H9 (cell line): ENCODE measurements at regions not wholly inside any gene's neighbourhood (a gene's known extent, or its start where the extent isn't known, plus 50 kb on each side); places are given as distances from the start of the nearest gene placed in this dataset.

Experiments
- DNase-seq: peaks from one replicate; pipeline ENCODE4 v3.0.0-alpha.2; 2017
- H2AFZ ChIP-seq: one replicate; pipeline ENCODE4 v1.6.1; 2013; ENCODE audit warnings: mild to moderate bottlenecking, low read length, control low read depth, moderate library complexity
- H2AK5ac ChIP-seq: 2 replicates; pipeline ENCODE4 v1.6.1; 2013; ENCODE audit warnings: low read length, control low read depth, mixed read lengths; ENCODE audit not compliant: insufficient read length
- H2BK120ac ChIP-seq: one replicate; pipeline ENCODE4 v1.6.1; 2013; ENCODE audit warnings: low read depth, mild to moderate bottlenecking, low read length, control low read depth, inconsistent platforms; ENCODE audit not compliant: poor library complexity, severe bottlenecking
- H2BK12ac ChIP-seq: 2 replicates; pipeline ENCODE4 v1.6.1; 2013; ENCODE audit warnings: low read length, control low read depth, mixed read lengths, low read depth; ENCODE audit not compliant: insufficient read length
- H2BK15ac ChIP-seq: 2 replicates; pipeline ENCODE4 v1.6.1; 2013; ENCODE audit warnings: low read depth, low read length, control low read depth
- H2BK20ac ChIP-seq: one replicate; pipeline ENCODE4 v1.6.1; 2013; ENCODE audit warnings: low read depth, mild to moderate bottlenecking, low read length, control low read depth, inconsistent platforms; ENCODE audit not compliant: poor library complexity, severe bottlenecking
- H2BK5ac ChIP-seq: 2 replicates; pipeline ENCODE4 v1.6.1; 2013; ENCODE audit warnings: low read length, control low read depth, mixed read lengths; ENCODE audit not compliant: insufficient read length
- H3K14ac ChIP-seq: 2 replicates; pipeline ENCODE4 v1.6.1; 2013; ENCODE audit warnings: low read length, control low read depth; ENCODE audit not compliant: insufficient read depth
- H3K18ac ChIP-seq: 2 replicates; pipeline ENCODE4 v1.6.1; 2013; ENCODE audit warnings: low read depth, mild to moderate bottlenecking, mixed read lengths, low read length, control low read depth; ENCODE audit not compliant: insufficient read length
- H3K23ac ChIP-seq: 2 replicates; pipeline ENCODE4 v1.6.1; 2013; ENCODE audit warnings: low read length, control low read depth, mixed read lengths, low read depth; ENCODE audit not compliant: insufficient read length
- H3K23me2 ChIP-seq: 2 replicates; pipeline ENCODE4 v1.6.1; 2013; ENCODE audit warnings: low read depth, mild to moderate bottlenecking, mixed read lengths, low read length, control low read depth; ENCODE audit not compliant: insufficient read length, poor library complexity, severe bottlenecking
- H3K27ac ChIP-seq: 2 replicates; pipeline ENCODE4 v1.5.1; 2013; ENCODE audit warnings: low read length, control low read depth, mixed read lengths, low read depth; ENCODE audit not compliant: insufficient read length
- H3K27me3 ChIP-seq: 2 replicates; pipeline ENCODE4 v1.6.1; 2013; ENCODE audit warnings: low read length, control low read depth, inconsistent platforms; ENCODE audit not compliant: insufficient read depth
- H3K4ac ChIP-seq: 2 replicates; pipeline ENCODE4 v1.6.1; 2013; ENCODE audit warnings: low read depth, mild to moderate bottlenecking, control low read depth, inconsistent platforms, low read length, moderate library complexity
- H3K4me1 ChIP-seq: 2 replicates; pipeline ENCODE4 v1.6.1; 2013; ENCODE audit warnings: low read length, control low read depth, inconsistent platforms; ENCODE audit not compliant: insufficient read depth
- H3K4me2 ChIP-seq: 2 replicates; pipeline ENCODE4 v1.6.1; 2013; ENCODE audit warnings: low read length, control low read depth, mixed read lengths; ENCODE audit not compliant: insufficient read length, insufficient read depth
- H3K56ac ChIP-seq: 2 replicates; pipeline ENCODE4 v1.6.1; 2013; ENCODE audit warnings: low read depth, mild to moderate bottlenecking, mixed read lengths, low read length, control low read depth; ENCODE audit not compliant: insufficient read length
- H3K79me1 ChIP-seq: 2 replicates; pipeline ENCODE4 v1.6.1; 2013; ENCODE audit warnings: low read depth, mild to moderate bottlenecking, moderate library complexity, low read length, control low read depth, inconsistent platforms; ENCODE audit not compliant: insufficient read depth, poor library complexity, severe bottlenecking
- H3K79me2 ChIP-seq: 2 replicates; pipeline ENCODE4 v1.6.1; 2013; ENCODE audit warnings: low read length, control low read depth, inconsistent platforms; ENCODE audit not compliant: insufficient read depth
- H3K9ac ChIP-seq: 2 replicates; pipeline ENCODE4 v1.6.1; 2013; ENCODE audit warnings: low read length, control low read depth, mixed read lengths; ENCODE audit not compliant: insufficient read length; ENCODE audit errors: extremely low read depth
- H3K9me3 ChIP-seq: one replicate; pipeline ENCODE4 v1.6.1; 2013; ENCODE audit warnings: low read depth, low read length, inconsistent platforms; ENCODE audit not compliant: control insufficient read depth
- H3T11ph ChIP-seq: one replicate; pipeline ENCODE4 v1.6.1; 2013; ENCODE audit warnings: mild to moderate bottlenecking, low read length, control low read depth, inconsistent platforms
- H4K20me1 ChIP-seq: one replicate; pipeline ENCODE4 v1.6.1; 2013; ENCODE audit not compliant: control insufficient read depth, insufficient read length, insufficient read depth
- H4K5ac ChIP-seq: 2 replicates; pipeline ENCODE4 v1.6.1; 2013; ENCODE audit warnings: low read depth, mild to moderate bottlenecking, mixed read lengths, low read length, control low read depth; ENCODE audit not compliant: insufficient read length
- H4K8ac ChIP-seq: replicated peaks from 2 replicates; pipeline ENCODE4 v1.6.1; 2013; ENCODE audit warnings: low read length, control low read depth, mixed read lengths, low read depth; ENCODE audit not compliant: insufficient read length
- H4K91ac ChIP-seq: 2 replicates; pipeline ENCODE4 v1.6.1; 2013; ENCODE audit warnings: low read depth, mild to moderate bottlenecking, moderate library complexity, mixed read lengths, low read length, control low read depth; ENCODE audit not compliant: insufficient read length
- H3K27ac Mint-ChIP-seq, 3 experiments: 2 replicates in 2 of 3; 3 replicates in 1 of 3; pipeline ENCODE4 v1.8.0; 2020 to 2021; ENCODE audit warnings: mixed read lengths in 3 of 3, mild to moderate bottlenecking in 1 of 3, moderate library complexity in 1 of 3
- H3K27me3 Mint-ChIP-seq: 2 replicates; pipeline ENCODE4 v1.8.0; 2021; ENCODE audit warnings: low read depth, mild to moderate bottlenecking, moderate library complexity, mixed read lengths
- H3K36me3 Mint-ChIP-seq, 3 experiments: 2 replicates in 2 of 3; 3 replicates in 1 of 3; pipeline ENCODE4 v1.8.0; 2020 to 2021; ENCODE audit warnings: low read depth in 3 of 3, mixed read lengths in 3 of 3; ENCODE audit not compliant: insufficient read depth in 1 of 3
- H3K4me1 Mint-ChIP-seq, 2 experiments: 2 replicates each; pipeline ENCODE4 v1.8.0; 2020; ENCODE audit warnings: mixed read lengths in 2 of 2
- H3K4me3 Mint-ChIP-seq, 2 experiments: 2 replicates in 1 of 2; 3 replicates in 1 of 2; pipeline ENCODE4 v1.8.0; 2020 to 2021; ENCODE audit warnings: mild to moderate bottlenecking in 2 of 2, mixed read lengths in 2 of 2, moderate library complexity in 1 of 2
- H3K9me3 Mint-ChIP-seq, 2 experiments: 2 replicates in 1 of 2; 3 replicates in 1 of 2; pipeline ENCODE4 v1.8.0; 2020; ENCODE audit warnings: mild to moderate bottlenecking in 2 of 2, mixed read lengths in 2 of 2, moderate library complexity in 1 of 2
- WGBS: extraction: QIAGEN DNeasy Blood & Tissue Kit; methylation state at CpG from one replicate; pipeline ENCODE4 v1.1.7; 2013; ENCODE audit warnings: missing lambda C conversion rate, low lambda C conversion rate, mixed read lengths; ENCODE audit not compliant: insufficient read length; ENCODE audit errors: extremely low coverage; 5-methylcytosine and 5-hydroxymethylcytosine counted together
- TF ChIP-seq, protein P1 (sequence below): fragments of 200-600 bp; sonication (generic); conservative IDR thresholded peaks from 3 replicates; pipeline ENCODE4 v1.8.0; 2021; ENCODE audit warnings: antibody characterized with exemption, mild to moderate bottlenecking

DNA sequence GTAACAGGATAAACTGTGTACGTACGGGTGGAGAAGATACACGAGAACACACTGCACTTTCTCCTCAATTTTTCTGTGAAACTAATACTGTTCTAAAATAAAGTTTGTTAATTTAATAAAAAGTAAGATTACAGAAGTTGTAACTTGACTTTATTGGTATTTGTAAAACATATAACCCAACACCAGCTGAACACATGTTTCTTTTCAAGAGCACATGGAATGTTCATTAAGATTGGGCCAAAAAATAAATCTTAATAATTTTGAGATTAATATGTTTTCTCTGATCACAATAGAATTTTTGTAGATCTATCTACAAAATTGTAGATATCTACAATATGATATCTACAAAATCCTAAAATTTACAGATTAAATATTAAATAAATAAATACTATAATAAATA is 55.1 kb upstream of the ZNF599 start:
- no peak overlapping the region for H3K23ac ChIP-seq
- no peak overlapping the region for H3K9ac ChIP-seq
- no peaks in the 10 kb centered on the region for H3K23me2 ChIP-seq
- H3K36me3 Mint-ChIP-seq = no peaks in the 10 kb centered on the region
- no peaks in the 10 kb centered on the region for H3K79me2 ChIP-seq
- H3T11ph ChIP-seq = no peak overlapping the region
- H2AFZ ChIP-seq = no peak overlapping the region
- no peak overlapping the region for H3K4me2 ChIP-seq
- no peak overlapping the region for H3K18ac ChIP-seq
- no peaks in the 10 kb centered on the region for H4K20me1 ChIP-seq
- no peak overlapping the region for H3K27ac Mint-ChIP-seq
- no peak overlapping the region for H3K14ac ChIP-seq
- H2BK5ac ChIP-seq = no peak overlapping the region
- no peaks in the 10 kb centered on the region for H3K79me1 ChIP-seq
- no peaks in the 10 kb centered on the region for H3K27me3 ChIP-seq
- DNase-seq = no peak
- TF ChIP-seq, protein P1, sequence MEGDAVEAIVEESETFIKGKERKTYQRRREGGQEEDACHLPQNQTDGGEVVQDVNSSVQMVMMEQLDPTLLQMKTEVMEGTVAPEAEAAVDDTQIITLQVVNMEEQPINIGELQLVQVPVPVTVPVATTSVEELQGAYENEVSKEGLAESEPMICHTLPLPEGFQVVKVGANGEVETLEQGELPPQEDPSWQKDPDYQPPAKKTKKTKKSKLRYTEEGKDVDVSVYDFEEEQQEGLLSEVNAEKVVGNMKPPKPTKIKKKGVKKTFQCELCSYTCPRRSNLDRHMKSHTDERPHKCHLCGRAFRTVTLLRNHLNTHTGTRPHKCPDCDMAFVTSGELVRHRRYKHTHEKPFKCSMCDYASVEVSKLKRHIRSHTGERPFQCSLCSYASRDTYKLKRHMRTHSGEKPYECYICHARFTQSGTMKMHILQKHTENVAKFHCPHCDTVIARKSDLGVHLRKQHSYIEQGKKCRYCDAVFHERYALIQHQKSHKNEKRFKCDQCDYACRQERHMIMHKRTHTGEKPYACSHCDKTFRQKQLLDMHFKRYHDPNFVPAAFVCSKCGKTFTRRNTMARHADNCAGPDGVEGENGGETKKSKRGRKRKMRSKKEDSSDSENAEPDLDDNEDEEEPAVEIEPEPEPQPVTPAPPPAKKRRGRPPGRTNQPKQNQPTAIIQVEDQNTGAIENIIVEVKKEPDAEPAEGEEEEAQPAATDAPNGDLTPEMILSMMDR = no peak
- no peaks in the 10 kb centered on the region for H3K4me1 Mint-ChIP-seq
- no peak overlapping the region for H3K27ac ChIP-seq
- no peak overlapping the region for H2AK5ac ChIP-seq
- H4K5ac ChIP-seq = no peak overlapping the region
- no CpG with 5 or more reads among the region's 3 CpGs for WGBS
- no peaks in the 10 kb centered on the region for H3K4me1 ChIP-seq
- no peak overlapping the region for H3K4ac ChIP-seq
- H2BK12ac ChIP-seq = no peak overlapping the region
- no peak overlapping the region for H2BK15ac ChIP-seq
- H2BK120ac ChIP-seq = no peak overlapping the region
- no peak overlapping the region for H2BK20ac ChIP-seq
- H3K9me3 Mint-ChIP-seq = peaks cover 8 to 40% of the 10 kb centered on the region in 2 experiments; a peak in 4 of 5 replicates
- H4K91ac ChIP-seq = no peak overlapping the region
- no peak overlapping the region for H3K4me3 Mint-ChIP-seq
- H3K56ac ChIP-seq = no peak overlapping the region
- no peaks in the 10 kb centered on the region for H3K9me3 ChIP-seq
- H3K27me3 Mint-ChIP-seq = peaks cover 25% of the 10 kb centered on the region
- no peak overlapping the region for H4K8ac ChIP-seq
